Smooth muscle cell (in vitro differentiated cells): ENCODE measurements at regions not wholly inside any gene's neighbourhood (a gene's known extent, or its start where the extent isn't known, plus 50 kb on each side); places are given as distances from the start of the nearest gene placed in this dataset.

Source experiments
- DNase-seq: peaks from one replicate; lab custom pipeline; 2025; ENCODE audit not compliant: unreplicated experiment; lab: John Stamatoyannopoulos, UW
- H2AFZ ChIP-seq: fragments of 200-600 bp; sonication (generic); 2 replicates; pipeline ENCODE4 v1.6.0; 2016; ENCODE audit warnings: antibody characterized with exemption, low read depth, mild to moderate bottlenecking
- H3F3A ChIP-seq: fragments of 200-600 bp; sonication (generic); 2 replicates; pipeline ENCODE4 v1.6.0; 2017; ENCODE audit warnings: antibody characterized with exemption, low read depth
- H3K27ac ChIP-seq: fragments of 200-600 bp; sonication (generic); 2 replicates; pipeline ENCODE4 v1.5.1; 2016; ENCODE audit warnings: low read depth, mild to moderate bottlenecking
- H3K27me3 ChIP-seq: fragments of 200-600 bp; sonication (generic); 2 replicates; pipeline ENCODE4 v1.6.1; 2016; ENCODE audit warnings: low read depth, mild to moderate bottlenecking
- H3K36me3 ChIP-seq: fragments of 200-600 bp; sonication (generic); 2 replicates; pipeline ENCODE4 v1.5.1; 2016; ENCODE audit warnings: low read depth
- H3K4me1 ChIP-seq: fragments of 200-600 bp; sonication (generic); 2 replicates; pipeline ENCODE4 v1.5.1; 2016; ENCODE audit warnings: low read depth
- H3K4me2 ChIP-seq: fragments of 200-600 bp; sonication (generic); 2 replicates; pipeline ENCODE4 v1.6.0; 2016; ENCODE audit warnings: mild to moderate bottlenecking
- H3K4me3 ChIP-seq: fragments of 200-600 bp; sonication (generic); 2 replicates; pipeline ENCODE4 v1.5.1; 2016; ENCODE audit warnings: mild to moderate bottlenecking
- H3K79me2 ChIP-seq: fragments of 200-600 bp; sonication (generic); 2 replicates; pipeline ENCODE4 v1.6.0; 2016; ENCODE audit warnings: low read depth, mild to moderate bottlenecking
- H3K9ac ChIP-seq: fragments of 200-600 bp; sonication (generic); 2 replicates; pipeline ENCODE4 v1.6.0; 2016; ENCODE audit warnings: low read depth
- H3K9me3 ChIP-seq: fragments of 200-600 bp; sonication (generic); replicated peaks from 2 replicates; pipeline ENCODE4 v1.5.1; 2016; ENCODE audit warnings: low read depth
- H4K20me1 ChIP-seq: fragments of 200-600 bp; sonication (generic); 2 replicates; pipeline ENCODE4 v1.6.0; 2016; ENCODE audit warnings: low read depth
- WGBS: methylation state at CpG from one replicate; pipeline ENCODE4 v1.1.7; 2016; ENCODE audit warnings: low lambda C conversion rate; 5-methylcytosine and 5-hydroxymethylcytosine counted together
- TF ChIP-seq, protein P1 (sequence below): fragments of 200-600 bp; sonication (generic); IDR thresholded peaks from 2 replicates; pipeline ENCODE4 v1.5.1; 2017; ENCODE audit warnings: borderline replicate concordance, mild to moderate bottlenecking, antibody characterized with exemption; ENCODE audit not compliant: insufficient read depth, poor library complexity, severe bottlenecking

DNA sequence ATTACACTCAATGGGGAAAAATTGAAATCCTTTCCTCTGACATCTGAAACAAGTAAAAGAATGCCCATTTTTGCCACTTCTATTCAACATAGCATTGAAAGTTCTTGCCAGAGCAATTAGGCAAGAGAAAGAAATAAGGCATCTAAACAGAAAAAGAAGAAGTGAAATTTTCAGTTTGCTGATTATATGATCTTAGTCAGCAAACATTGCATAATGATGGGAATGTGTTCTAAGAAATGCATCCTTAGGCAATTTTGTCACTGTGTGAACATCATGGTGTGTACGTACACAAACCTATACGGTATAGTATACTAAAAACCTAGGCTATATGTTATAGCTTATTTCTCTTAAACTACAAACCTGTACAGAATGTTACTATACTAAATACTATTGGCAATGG lies 278.0 kb downstream of the CGGBP1 start:
- Histone ChIP-seq H3K4me1 (no peaks in the 10 kb centered on the region), H4K20me1 (no peaks in the 10 kb centered on the region), H3F3A (no peaks in the 10 kb centered on the region), H3K27ac (no peak overlapping the region), H3K4me2 (no peak overlapping the region), H3K79me2 (no peaks in the 10 kb centered on the region), H3K9ac (no peak overlapping the region), H2AFZ (no peak overlapping the region), H3K4me3 (no peak overlapping the region), H3K27me3 (no peaks in the 10 kb centered on the region), H3K36me3 (no peaks in the 10 kb centered on the region), H3K9me3 (no peaks in the 10 kb centered on the region)
- WGBS = 96% methylated on average over 2 of the region's 2 CpGs
- no peak for DNase-seq
- TF ChIP-seq, protein P1, sequence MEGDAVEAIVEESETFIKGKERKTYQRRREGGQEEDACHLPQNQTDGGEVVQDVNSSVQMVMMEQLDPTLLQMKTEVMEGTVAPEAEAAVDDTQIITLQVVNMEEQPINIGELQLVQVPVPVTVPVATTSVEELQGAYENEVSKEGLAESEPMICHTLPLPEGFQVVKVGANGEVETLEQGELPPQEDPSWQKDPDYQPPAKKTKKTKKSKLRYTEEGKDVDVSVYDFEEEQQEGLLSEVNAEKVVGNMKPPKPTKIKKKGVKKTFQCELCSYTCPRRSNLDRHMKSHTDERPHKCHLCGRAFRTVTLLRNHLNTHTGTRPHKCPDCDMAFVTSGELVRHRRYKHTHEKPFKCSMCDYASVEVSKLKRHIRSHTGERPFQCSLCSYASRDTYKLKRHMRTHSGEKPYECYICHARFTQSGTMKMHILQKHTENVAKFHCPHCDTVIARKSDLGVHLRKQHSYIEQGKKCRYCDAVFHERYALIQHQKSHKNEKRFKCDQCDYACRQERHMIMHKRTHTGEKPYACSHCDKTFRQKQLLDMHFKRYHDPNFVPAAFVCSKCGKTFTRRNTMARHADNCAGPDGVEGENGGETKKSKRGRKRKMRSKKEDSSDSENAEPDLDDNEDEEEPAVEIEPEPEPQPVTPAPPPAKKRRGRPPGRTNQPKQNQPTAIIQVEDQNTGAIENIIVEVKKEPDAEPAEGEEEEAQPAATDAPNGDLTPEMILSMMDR = no peak

DNA sequence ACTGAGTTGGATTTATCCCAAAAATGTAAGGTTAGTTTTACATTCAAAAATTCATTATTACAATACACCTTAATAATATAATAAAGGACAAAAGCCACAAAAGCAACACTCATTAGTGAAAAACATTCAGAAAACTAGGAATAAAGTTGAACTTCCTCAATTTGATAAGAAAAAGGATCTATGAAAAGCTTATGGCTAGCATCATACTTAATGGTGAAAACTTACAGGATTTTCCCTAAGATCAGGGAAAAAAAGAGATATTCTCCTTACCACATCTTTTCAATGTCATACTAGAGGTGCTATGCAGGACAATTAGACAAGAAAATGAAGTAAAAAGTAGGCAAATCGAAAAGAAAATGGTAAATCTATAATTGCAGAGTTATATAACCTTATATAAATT lies 279.9 kb downstream of the CGGBP1 start:
- no peak overlapping the region for H3K4me2 ChIP-seq
- H3K9me3 ChIP-seq = no peaks in the 10 kb centered on the region
- H4K20me1 ChIP-seq = no peaks in the 10 kb centered on the region
- no peaks in the 10 kb centered on the region for H3K36me3 ChIP-seq
- H3K4me3 ChIP-seq = no peak overlapping the region
- 68% methylated on average over 1 of the region's 1 CpG for WGBS
- H3K79me2 ChIP-seq = no peaks in the 10 kb centered on the region
- H3F3A ChIP-seq = no peaks in the 10 kb centered on the region
- DNase-seq = no peak
- H2AFZ ChIP-seq = no peak overlapping the region
- H3K4me1 ChIP-seq = no peaks in the 10 kb centered on the region
- TF ChIP-seq, protein P1 = no peak
- H3K27ac ChIP-seq = no peak overlapping the region
- no peak overlapping the region for H3K9ac ChIP-seq
- H3K27me3 ChIP-seq = no peaks in the 10 kb centered on the region

DNA sequence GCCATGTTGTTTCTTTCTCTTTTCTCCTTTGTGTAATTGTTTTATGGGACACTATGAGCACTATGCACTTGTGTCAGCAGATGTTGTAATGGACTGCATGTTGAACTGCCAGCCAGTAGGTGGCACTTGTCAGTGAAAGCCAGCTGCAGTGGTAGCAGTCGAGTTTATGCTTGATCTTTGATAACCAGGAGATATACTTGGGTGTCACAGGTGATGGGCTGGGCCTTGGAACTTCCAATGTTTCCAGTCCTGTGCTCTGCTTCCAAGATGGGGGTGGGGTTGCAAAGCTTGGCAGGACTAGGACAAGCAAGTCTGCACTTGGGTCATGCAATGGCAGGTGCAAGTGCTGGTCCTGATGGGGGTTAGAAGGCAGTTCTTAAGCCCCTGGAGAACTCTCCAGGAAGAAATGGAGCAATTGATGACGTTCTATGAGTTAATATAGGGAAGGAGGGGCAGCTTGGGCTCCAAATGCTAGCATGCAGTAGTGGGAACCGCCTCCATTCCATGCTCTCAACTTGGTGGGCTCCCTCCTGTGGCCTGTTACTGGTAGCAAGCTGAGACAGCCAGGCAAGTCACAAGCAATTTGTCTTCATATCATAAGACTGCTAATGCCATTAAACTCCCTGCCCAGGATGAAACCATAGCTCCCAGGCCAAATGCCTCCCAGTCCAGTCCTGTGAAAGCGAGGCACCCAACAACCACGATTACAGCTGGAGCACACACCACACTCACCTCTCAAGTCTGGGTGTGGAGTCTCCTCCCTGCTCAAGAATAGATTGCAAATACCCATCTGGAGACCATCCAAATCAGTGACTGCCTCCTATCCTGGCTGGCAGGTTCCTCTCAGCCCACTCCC lies 287.2 kb downstream of the CGGBP1 start:
- Histone ChIP-seq H3K9ac (no peak overlapping the region), H3K4me3 (no peak overlapping the region), H4K20me1 (no peaks in the 10 kb centered on the region), H2AFZ (no peak overlapping the region), H3K79me2 (no peaks in the 10 kb centered on the region), H3K9me3 (no peaks in the 10 kb centered on the region), H3K27ac (no peak overlapping the region), H3K36me3 (no peaks in the 10 kb centered on the region), H3K4me1 (no peaks in the 10 kb centered on the region), H3F3A (no peaks in the 10 kb centered on the region), H3K27me3 (no peaks in the 10 kb centered on the region), H3K4me2 (no peak overlapping the region)
- TF ChIP-seq, protein P1 = peak; percentile 53
- DNase-seq = no peak
- 42% methylated on average over 5 of the region's 5 CpGs for WGBS

DNA sequence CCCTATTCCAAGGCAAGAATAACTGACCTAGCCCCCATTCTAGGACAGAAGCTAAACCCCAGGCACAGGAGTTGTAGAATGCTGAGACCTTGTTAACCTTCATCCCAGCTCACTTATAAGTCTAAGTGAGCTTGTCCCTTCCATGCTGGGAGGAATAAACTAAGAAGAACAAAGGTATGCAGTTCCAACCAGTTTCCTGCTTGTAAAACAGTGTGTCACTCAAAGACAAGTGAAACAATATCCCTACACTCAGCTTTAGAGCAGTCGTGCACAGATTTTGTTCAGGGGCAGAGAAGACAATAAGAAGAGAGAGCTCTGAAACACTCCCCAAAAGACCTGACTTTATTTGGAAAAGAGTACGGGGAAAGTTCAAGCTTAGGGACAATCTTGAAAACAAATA lies 292.1 kb downstream of the CGGBP1 start:
- Histone ChIP-seq H3K4me1 (no peaks in the 10 kb centered on the region), H2AFZ (no peak overlapping the region), H3F3A (no peaks in the 10 kb centered on the region), H3K4me3 (no peak overlapping the region), H3K9ac (no peak overlapping the region), H3K36me3 (no peaks in the 10 kb centered on the region), H3K79me2 (no peaks in the 10 kb centered on the region), H4K20me1 (no peaks in the 10 kb centered on the region), H3K4me2 (no peak overlapping the region), H3K27me3 (no peaks in the 10 kb centered on the region), H3K27ac (no peak overlapping the region), H3K9me3 (no peaks in the 10 kb centered on the region)
- TF ChIP-seq, protein P1 = no peak
- no peak for DNase-seq
- WGBS = 68% methylated on average over 2 of the region's 2 CpGs
